Stimulated activated memory B cell treated with anti-CD40 and anti-IgM and Interleukin-4, amounts not matched to agents 10 μg/mL and 1 μg/mL and 100 μg/mL, for 72 hours (primary cell): ENCODE measurements at regions not wholly inside any gene's neighbourhood (a gene's known extent, or its start where the extent isn't known, plus 50 kb on each side); places are given as distances from the start of the nearest gene placed in this dataset.
"Not testable (repeated sequence)": the region's sequence is repeated elsewhere in the genome, so short reads cannot be mapped to it uniquely, and the experiment has no call there.

Experiments
- ATAC-seq: fragments of 150-1000 bp; cut with Tn5 transposase; 2 replicates; pipeline ENCODE4 v1.10.0; 2021
- H3K27ac Mint-ChIP-seq: one replicate; pipeline ENCODE4 v1.8.0; 2022; ENCODE audit warnings: mild to moderate bottlenecking, mixed read lengths
- H3K27me3 Mint-ChIP-seq: one replicate; pipeline ENCODE4 v1.8.0; 2022; ENCODE audit warnings: mixed read lengths
- H3K36me3 Mint-ChIP-seq: one replicate; pipeline ENCODE4 v1.8.0; 2022; ENCODE audit warnings: mixed read lengths
- H3K4me1 Mint-ChIP-seq: one replicate; pipeline ENCODE4 v1.8.0; 2022; ENCODE audit warnings: mixed read lengths
- H3K4me3 Mint-ChIP-seq: one replicate; pipeline ENCODE4 v1.8.0; 2022; ENCODE audit warnings: mild to moderate bottlenecking, moderate library complexity, mixed read lengths
- H3K9me3 Mint-ChIP-seq: one replicate; pipeline ENCODE4 v1.8.0; 2022; ENCODE audit warnings: mixed read lengths

DNA sequence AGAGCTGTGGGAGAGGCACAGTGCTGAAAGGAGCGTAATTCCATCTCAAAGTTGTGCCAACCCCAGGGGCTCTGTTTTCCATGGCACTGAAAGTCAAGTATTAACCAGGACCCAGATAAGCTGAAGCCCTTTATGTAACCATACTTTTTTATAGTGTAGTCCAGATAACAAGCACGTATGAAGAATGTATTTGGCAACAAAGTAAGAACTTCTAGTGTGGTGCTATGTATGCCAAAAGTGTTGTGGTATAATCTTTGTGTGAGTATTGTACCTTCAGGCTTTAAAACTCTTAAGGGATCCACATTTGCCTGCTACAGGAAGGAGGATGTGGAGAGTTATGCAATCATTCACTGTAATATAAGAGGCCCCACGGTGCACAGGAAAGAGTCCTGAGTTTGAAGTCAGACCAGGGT, 129.4 kb downstream of the IBTK start:
- Mint-ChIP-seq H3K4me3 (no peak overlapping the region), H3K9me3 (no peaks in the 10 kb centered on the region), H3K27me3 (no peaks in the 10 kb centered on the region), H3K4me1 (no peaks in the 10 kb centered on the region), H3K36me3 (no peaks in the 10 kb centered on the region), H3K27ac (no peak overlapping the region)
- no peak for ATAC-seq

- H3K4me3 Mint-ChIP-seq, result no peak overlapping the region
- no peak overlapping the region for H3K27ac Mint-ChIP-seq
- H3K9me3 Mint-ChIP-seq, result peaks cover 4% of the 10 kb centered on the region
- no peaks in the 10 kb centered on the region for H3K4me1 Mint-ChIP-seq
- no peaks in the 10 kb centered on the region for H3K27me3 Mint-ChIP-seq
- ATAC-seq, result no peak
- no peaks in the 10 kb centered on the region for H3K36me3 Mint-ChIP-seq
Measured at GRCh38 chr6:82114748-82115147, 132.8 kb downstream of the IBTK start.

DNA sequence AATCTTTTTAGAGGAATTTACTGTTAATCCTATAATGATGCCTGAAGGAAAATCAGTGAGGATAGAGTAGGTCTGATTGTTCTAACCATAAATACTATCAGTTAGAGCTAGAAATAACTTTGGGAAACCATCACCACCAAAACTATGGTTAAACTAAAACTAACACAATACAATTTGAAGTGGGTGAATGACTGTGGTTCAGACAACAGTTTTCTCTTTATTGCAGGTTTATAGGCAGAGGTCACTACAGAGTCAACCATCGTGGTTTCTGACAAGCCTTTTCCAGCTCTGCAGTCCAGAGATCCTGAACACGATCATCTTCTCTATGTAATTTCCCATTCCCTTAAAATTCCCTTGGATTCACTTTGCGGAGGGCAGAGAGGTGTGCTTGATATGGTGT, 134.3 kb downstream of the IBTK start:
- Mint-ChIP-seq H3K27me3 (no peaks in the 10 kb centered on the region), H3K27ac (no peak overlapping the region), H3K4me3 (no peak overlapping the region), H3K9me3 (peaks cover 17% of the 10 kb centered on the region), H3K36me3 (no peaks in the 10 kb centered on the region), H3K4me1 (no peaks in the 10 kb centered on the region)
- no peak for ATAC-seq

DNA sequence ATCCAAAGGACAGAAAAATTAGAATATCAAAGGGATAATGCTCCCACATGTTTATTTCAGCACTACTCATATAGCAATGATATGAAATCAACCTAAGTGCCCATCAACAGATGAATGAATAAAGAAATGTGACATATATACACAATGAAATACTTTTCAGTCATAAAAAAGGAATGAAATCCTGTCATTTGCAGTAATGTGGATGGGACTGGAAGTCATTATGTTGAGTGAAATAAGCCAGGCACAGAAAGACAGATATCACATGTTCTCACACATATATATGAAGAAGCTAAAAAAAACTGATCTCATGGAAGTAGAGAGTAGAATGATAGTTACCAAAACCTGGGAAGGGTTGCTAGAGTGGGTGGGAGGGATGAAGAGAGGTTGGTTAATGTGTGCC, 135.7 kb downstream of the IBTK start:
- no peak overlapping the region for H3K27ac Mint-ChIP-seq
- no peaks in the 10 kb centered on the region for H3K4me1 Mint-ChIP-seq
- H3K9me3 Mint-ChIP-seq, result peaks cover 20% of the 10 kb centered on the region
- ATAC-seq, result no peak
- no peaks in the 10 kb centered on the region for H3K36me3 Mint-ChIP-seq
- no peak overlapping the region for H3K4me3 Mint-ChIP-seq
- no peaks in the 10 kb centered on the region for H3K27me3 Mint-ChIP-seq

- peaks cover 20% of the 10 kb centered on the region for H3K9me3 Mint-ChIP-seq
- H3K4me1 Mint-ChIP-seq, result no peaks in the 10 kb centered on the region
- H3K4me3 Mint-ChIP-seq, result no peak overlapping the region
- H3K36me3 Mint-ChIP-seq, result no peaks in the 10 kb centered on the region
- no peak overlapping the region for H3K27ac Mint-ChIP-seq
- ATAC-seq, result no peak
- H3K27me3 Mint-ChIP-seq, result no peaks in the 10 kb centered on the region
Measured at GRCh38 chr6:82111114-82111513, 136.4 kb downstream of the IBTK start.

DNA sequence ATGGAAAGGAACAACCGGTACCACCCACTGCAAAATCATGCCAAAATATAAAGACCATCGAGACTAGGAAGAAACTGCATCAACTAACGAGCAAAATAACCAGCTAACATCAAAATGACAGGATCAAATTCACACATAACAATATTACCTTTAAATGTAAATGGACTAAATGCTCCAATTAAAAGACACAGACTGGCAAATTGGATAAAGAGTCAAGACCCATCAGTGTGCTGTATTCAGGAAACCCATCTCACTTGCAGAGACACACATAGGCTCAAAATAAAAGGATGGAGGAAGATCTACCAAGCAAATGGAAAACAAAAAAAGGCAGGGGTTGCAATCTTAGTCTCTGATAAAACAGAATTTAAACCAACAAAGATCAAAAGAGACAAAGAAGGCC, 144.4 kb downstream of the IBTK start:
- ATAC-seq, H3K27ac Mint-ChIP-seq, H3K9me3 Mint-ChIP-seq, H3K4me3 Mint-ChIP-seq, H3K4me1 Mint-ChIP-seq, H3K27me3 Mint-ChIP-seq, H3K36me3 Mint-ChIP-seq: not testable (repeated sequence)

- H3K4me3 Mint-ChIP-seq, ATAC-seq, H3K36me3 Mint-ChIP-seq, H3K27me3 Mint-ChIP-seq, H3K9me3 Mint-ChIP-seq, H3K4me1 Mint-ChIP-seq, H3K27ac Mint-ChIP-seq: not testable (repeated sequence)
Measured at GRCh38 chr6:82101374-82102114, 146.0 kb downstream of the IBTK start.

- H3K36me3 Mint-ChIP-seq, H3K9me3 Mint-ChIP-seq, H3K27ac Mint-ChIP-seq, ATAC-seq, H3K4me3 Mint-ChIP-seq, H3K27me3 Mint-ChIP-seq, H3K4me1 Mint-ChIP-seq: not testable (repeated sequence)
Measured at GRCh38 chr6:82100763-82101162, 146.8 kb downstream of the IBTK start.

DNA sequence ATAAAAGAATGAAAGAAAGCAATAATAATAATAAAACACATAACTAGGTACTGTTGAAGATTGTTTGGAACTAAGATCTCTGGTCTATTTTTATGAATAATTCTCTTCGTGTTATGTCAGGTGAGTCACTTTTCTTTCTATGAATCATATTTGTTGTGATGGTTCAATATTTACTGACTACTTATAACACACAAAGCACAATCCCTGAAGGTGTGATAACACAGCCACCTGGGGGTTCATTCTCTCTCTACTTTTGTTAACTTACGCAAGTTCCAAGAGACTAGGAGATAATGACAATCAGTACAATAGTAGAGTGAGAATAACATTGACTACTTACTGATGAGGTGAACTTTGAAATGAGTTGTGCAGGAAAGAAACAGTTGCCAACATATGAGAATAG, 149.9 kb downstream of the IBTK start:
- H3K36me3 Mint-ChIP-seq, result no peaks in the 10 kb centered on the region
- no peaks in the 10 kb centered on the region for H3K27me3 Mint-ChIP-seq
- no peaks in the 10 kb centered on the region for H3K4me1 Mint-ChIP-seq
- no peaks in the 10 kb centered on the region for H3K9me3 Mint-ChIP-seq
- no peak overlapping the region for H3K27ac Mint-ChIP-seq
- ATAC-seq, result no peak
- H3K4me3 Mint-ChIP-seq, result no peak overlapping the region

- Mint-ChIP-seq H3K9me3 (no peaks in the 10 kb centered on the region), H3K4me1 (no peaks in the 10 kb centered on the region), H3K27ac (no peak overlapping the region), H3K4me3 (no peak overlapping the region), H3K36me3 (no peaks in the 10 kb centered on the region), H3K27me3 (no peaks in the 10 kb centered on the region)
- ATAC-seq, result no peak
Measured at GRCh38 chr6:82095091-82095490, 152.5 kb downstream of the IBTK start.

DNA sequence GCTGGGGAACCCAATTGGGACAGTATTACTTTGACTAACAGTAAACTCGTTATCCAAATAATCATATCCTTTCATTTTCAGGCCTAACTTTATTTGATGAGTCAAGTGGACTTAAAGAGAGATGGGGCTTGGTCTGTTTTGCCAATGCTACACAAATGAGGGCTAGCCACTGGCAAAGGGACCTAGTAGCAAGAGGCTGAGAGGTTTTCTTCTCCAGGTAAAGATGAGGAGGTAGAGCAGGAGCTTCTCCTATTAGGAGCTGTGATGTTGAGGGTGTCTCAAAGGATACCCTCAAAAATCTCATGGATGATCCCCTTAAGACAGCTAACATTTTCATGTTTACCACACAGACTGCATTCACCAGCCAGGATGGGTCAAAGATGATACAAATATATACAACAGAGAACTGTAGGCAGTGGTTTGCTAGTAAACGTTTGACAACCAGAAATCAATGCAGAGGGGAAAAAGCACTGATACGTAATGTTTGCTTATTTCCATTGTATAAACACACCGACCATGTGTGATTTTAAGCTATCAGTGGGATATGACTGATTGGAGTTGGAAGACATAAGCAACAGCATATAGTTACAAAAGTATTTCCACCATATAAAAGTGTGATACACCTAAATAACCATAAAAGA, 153.3 kb downstream of the IBTK start:
- Mint-ChIP-seq H3K9me3 (no peaks in the 10 kb centered on the region), H3K4me1 (no peaks in the 10 kb centered on the region), H3K4me3 (no peak overlapping the region), H3K27me3 (no peaks in the 10 kb centered on the region), H3K27ac (no peak overlapping the region), H3K36me3 (no peaks in the 10 kb centered on the region)
- ATAC-seq, result no peak

DNA sequence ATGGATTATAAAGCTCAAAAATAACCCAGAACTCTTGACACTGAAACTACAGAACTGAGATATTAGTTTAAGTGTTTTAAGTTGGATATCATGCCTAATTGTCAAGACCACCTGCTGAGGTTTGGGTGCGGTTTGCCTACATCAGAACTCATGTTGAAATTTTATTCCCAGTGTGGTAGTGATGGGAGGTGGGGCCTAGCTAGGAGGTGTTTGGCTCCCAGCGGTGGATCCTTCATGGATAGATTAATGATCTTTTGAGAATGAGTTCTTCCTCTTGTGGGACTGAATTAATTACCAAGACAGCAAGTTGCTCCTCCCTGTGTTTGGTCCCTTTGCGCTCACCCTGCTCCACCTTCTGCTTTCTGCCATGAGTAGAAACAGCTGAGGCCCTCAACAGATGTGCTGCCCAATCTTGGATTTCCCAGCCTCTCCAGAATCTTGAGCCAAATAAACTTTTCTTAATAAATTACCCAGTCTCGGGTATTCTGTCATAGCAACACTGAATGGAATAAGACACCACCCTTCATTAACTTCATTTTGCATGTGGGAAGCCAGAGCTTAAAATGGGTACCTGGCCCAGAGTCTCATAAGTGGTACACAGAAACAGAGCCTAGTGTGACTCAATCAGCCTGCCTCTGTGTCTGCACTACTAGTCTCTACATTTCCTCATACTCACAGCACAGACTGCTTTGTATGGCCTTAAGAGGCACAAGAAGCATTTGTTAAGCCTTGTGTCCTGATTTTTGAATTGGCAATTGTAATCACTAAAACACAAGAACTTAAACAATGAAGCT, 158.4 kb downstream of the IBTK start:
- Mint-ChIP-seq H3K27ac (no peak overlapping the region), H3K9me3 (no peaks in the 10 kb centered on the region), H3K4me3 (no peak overlapping the region), H3K27me3 (no peaks in the 10 kb centered on the region), H3K36me3 (no peaks in the 10 kb centered on the region), H3K4me1 (no peaks in the 10 kb centered on the region)
- ATAC-seq, result peak; percentile 39

GRCh38 chr6:82086944-82087343, 160.6 kb downstream of the IBTK start:
- no peaks in the 10 kb centered on the region for H3K9me3 Mint-ChIP-seq
- no peaks in the 10 kb centered on the region for H3K4me1 Mint-ChIP-seq
- ATAC-seq, result no peak
- no peaks in the 10 kb centered on the region for H3K27me3 Mint-ChIP-seq
- H3K4me3 Mint-ChIP-seq, result no peak overlapping the region
- H3K27ac Mint-ChIP-seq, result no peak overlapping the region
- H3K36me3 Mint-ChIP-seq, result no peaks in the 10 kb centered on the region

GRCh38 chr6:82085701-82086100, 161.8 kb downstream of the IBTK start:
- H3K4me1 Mint-ChIP-seq, result no peaks in the 10 kb centered on the region
- H3K4me3 Mint-ChIP-seq, result no peak overlapping the region
- no peak overlapping the region for H3K27ac Mint-ChIP-seq
- no peak for ATAC-seq
- H3K36me3 Mint-ChIP-seq, result no peaks in the 10 kb centered on the region
- H3K27me3 Mint-ChIP-seq, result no peaks in the 10 kb centered on the region
- H3K9me3 Mint-ChIP-seq, result no peaks in the 10 kb centered on the region

DNA sequence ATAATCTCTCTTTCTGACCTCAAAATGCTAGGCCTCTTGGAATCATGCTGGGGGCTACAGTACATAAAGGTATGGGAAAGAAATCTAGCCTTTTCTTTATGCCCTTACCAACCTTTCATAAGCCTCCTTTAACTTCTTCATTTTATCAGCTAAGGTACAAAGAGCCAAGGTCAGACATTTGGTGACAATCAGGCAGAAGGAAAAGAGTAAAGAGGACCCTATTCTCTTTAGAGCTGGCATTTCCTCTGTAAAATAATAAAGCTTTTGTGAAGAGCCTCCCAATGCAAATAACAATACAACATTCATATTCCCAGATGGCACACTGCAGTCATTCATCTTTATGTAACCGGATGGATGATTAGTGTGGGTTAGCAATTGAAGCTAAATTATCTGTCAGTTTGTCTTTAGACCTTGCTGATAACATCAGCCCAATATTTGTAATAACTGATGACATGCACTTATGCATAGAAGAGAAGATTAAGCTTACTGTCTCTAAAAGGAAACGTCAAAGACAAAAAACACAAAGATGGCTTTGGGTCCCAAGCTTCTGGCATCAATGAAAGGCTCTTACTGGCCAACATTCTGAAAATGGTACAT, 163.1 kb downstream of the IBTK start:
- no peak overlapping the region for H3K4me3 Mint-ChIP-seq
- no peaks in the 10 kb centered on the region for H3K9me3 Mint-ChIP-seq
- no peaks in the 10 kb centered on the region for H3K36me3 Mint-ChIP-seq
- ATAC-seq, result no peak
- H3K4me1 Mint-ChIP-seq, result no peaks in the 10 kb centered on the region
- H3K27ac Mint-ChIP-seq, result no peak overlapping the region
- H3K27me3 Mint-ChIP-seq, result no peaks in the 10 kb centered on the region
